H1 (cell line): ENCODE measurements at regions not wholly inside any gene's neighbourhood (a gene's known extent, or its start where the extent isn't known, plus 50 kb on each side); places are given as distances from the start of the nearest gene placed in this dataset.

Experiments used
- CTCF ChIA-PET: fragments of 300-600 bp; sonication (Branson Sonifier 250); formaldehyde crosslinking; loops from one replicate; lab custom pipeline; 2021; ENCODE audit not compliant: partially characterized antibody; lab: Charles Lee
- POLR2A ChIA-PET: fragments of 300-600 bp; sonication (Branson Sonifier 250); formaldehyde crosslinking; loops from one replicate; lab custom pipeline; 2021; ENCODE audit warnings: inconsistent platforms; ENCODE audit not compliant: partially characterized antibody; lab: Charles Lee
- DNase-seq, 2 experiments: peaks; one replicate each; pipeline versions ENCODE4 v3.0.0 to v3.0.0-alpha.2; 2010 to 2022; ENCODE audit warnings: low spot score in 2 of 2, low read depth in 1 of 2, mixed read lengths in 1 of 2
- FAIRE-seq: peaks from 2 replicates; lab custom pipeline; 2011; peaks lifted over from hg19 to GRCh38; lab: Jason Lieb, UNC
- H2AFZ ChIP-seq: 2 replicates; pipeline ENCODE4 v1.8.1; 2012; ENCODE audit warnings: low read length, inconsistent platforms
- H2AK5ac ChIP-seq: 2 replicates; pipeline ENCODE4 v1.6.1; 2013; ENCODE audit warnings: low read depth, low read length
- H2BK120ac ChIP-seq: replicated peaks from 2 replicates; pipeline ENCODE3; 2013; ENCODE audit warnings: low read depth, low read length, inconsistent platforms
- H2BK12ac ChIP-seq: 2 replicates; pipeline ENCODE4 v1.6.1; 2013; ENCODE audit warnings: low read depth, low read length
- H2BK15ac ChIP-seq: 2 replicates; pipeline ENCODE4 v1.6.1; 2013; ENCODE audit warnings: low read length
- H2BK20ac ChIP-seq: 2 replicates; pipeline ENCODE4 v1.6.1; 2013; ENCODE audit warnings: low read length
- H2BK5ac ChIP-seq: 2 replicates; pipeline ENCODE4 v1.6.1; 2013; ENCODE audit warnings: low read depth, low read length
- H3K14ac ChIP-seq: 2 replicates; pipeline ENCODE4 v1.6.1; 2013; ENCODE audit warnings: inconsistent platforms; ENCODE audit not compliant: insufficient read length
- H3K18ac ChIP-seq: 2 replicates; pipeline ENCODE4 v1.6.1; 2013; ENCODE audit warnings: low read length; ENCODE audit errors: extremely low read depth
- H3K23ac ChIP-seq: 2 replicates; pipeline ENCODE4 v1.6.1; 2013; ENCODE audit warnings: inconsistent platforms; ENCODE audit not compliant: insufficient read length
- H3K23me2 ChIP-seq: 2 replicates; pipeline ENCODE4 v1.6.1; 2013; ENCODE audit warnings: low read depth, low read length
- H3K27ac ChIP-seq: 2 replicates; pipeline ENCODE4 v1.6.1; 2011; ENCODE audit warnings: low read depth, low read length, inconsistent platforms
- H3K27me3 ChIP-seq, 4 experiments: replicated peaks in 1 of 4; 1 replicate in 1 of 4; 2 replicates in 3 of 4; pipeline versions ENCODE4 v1.6.1 to v1.8.1; 2011 to 2013; ENCODE audit warnings: low read length in 3 of 4, mild to moderate bottlenecking in 3 of 4, inconsistent platforms in 2 of 4, mixed read lengths in 2 of 4, moderate library complexity in 1 of 4; ENCODE audit not compliant: control insufficient read depth in 3 of 4, insufficient read depth in 3 of 4; ENCODE audit errors: extremely low read depth in 1 of 4
- H3K36me3 ChIP-seq, 4 experiments: 2 replicates each; pipeline versions ENCODE4 v1.6.1 to v1.8.1; 2011 to 2013; ENCODE audit warnings: mild to moderate bottlenecking in 4 of 4, low read length in 3 of 4, moderate library complexity in 2 of 4, control low read depth in 1 of 4, inconsistent platforms in 1 of 4; ENCODE audit not compliant: insufficient read depth in 4 of 4, control insufficient read depth in 2 of 4
- H3K4ac ChIP-seq: replicated peaks from 2 replicates; pipeline ENCODE3; 2013; ENCODE audit warnings: low read length, low read depth, mixed read lengths, inconsistent platforms; ENCODE audit not compliant: insufficient read length
- H3K4me1 ChIP-seq, 4 experiments: replicated peaks in 1 of 4; 1 replicate in 1 of 4; 2 replicates in 3 of 4; pipeline versions ENCODE4 v1.6.1 to v1.8.1; 2011 to 2013; ENCODE audit warnings: low read length in 3 of 4, inconsistent platforms in 2 of 4, mixed read lengths in 1 of 4; ENCODE audit not compliant: insufficient read depth in 4 of 4, control insufficient read depth in 3 of 4
- H3K4me2 ChIP-seq, 2 experiments: 2 replicates each; pipeline versions ENCODE4 v1.6.1 to v1.8.1; 2011 to 2013; ENCODE audit warnings: low read depth in 2 of 2, low read length in 2 of 2, control low read depth in 1 of 2, inconsistent platforms in 1 of 2, mild to moderate bottlenecking in 1 of 2; ENCODE audit not compliant: insufficient read depth in 1 of 2
- H3K4me3 ChIP-seq, 4 experiments: fragments of 200-600, 300-600 bp in 1 of 4; sonication (generic), shearing (Covaris generic), sonication (Bioruptor Twin) in 1 of 4; 2 replicates each; pipeline versions ENCODE4 v1.5.1 to v1.8.1; 2011 to 2016; ENCODE audit warnings: low read length in 4 of 4, low read depth in 3 of 4, control low read depth in 2 of 4, inconsistent platforms in 2 of 4, mild to moderate bottlenecking in 2 of 4, mixed read lengths in 1 of 4, moderate library complexity in 1 of 4; ENCODE audit not compliant: insufficient read depth in 2 of 4; ENCODE audit errors: extremely low read depth in 1 of 4
- H3K56ac ChIP-seq: replicated peaks from 2 replicates; pipeline ENCODE3; 2013; ENCODE audit warnings: low read depth, mild to moderate bottlenecking, mixed read lengths, low read length, inconsistent platforms; ENCODE audit not compliant: insufficient read length
- H3K79me1 ChIP-seq: 2 replicates; pipeline ENCODE4 v1.6.1; 2013; ENCODE audit warnings: low read depth, low read length, control low read depth
- H3K79me2 ChIP-seq, 2 experiments: 2 replicates each; pipeline versions ENCODE4 v1.6.1 to v1.8.1; 2012 to 2013; ENCODE audit warnings: low read length in 2 of 2, mild to moderate bottlenecking in 2 of 2, inconsistent platforms in 1 of 2; ENCODE audit not compliant: insufficient read depth in 2 of 2, control insufficient read depth in 1 of 2
- H3K9ac ChIP-seq, 4 experiments: replicated peaks in 1 of 4; 1 replicate in 1 of 4; 2 replicates in 3 of 4; pipeline versions ENCODE4 v1.6.1 to v1.8.1; 2011 to 2013; ENCODE audit warnings: low read depth in 3 of 4, low read length in 3 of 4, control low read depth in 2 of 4, mild to moderate bottlenecking in 2 of 4, moderate library complexity in 2 of 4, inconsistent platforms in 1 of 4; ENCODE audit errors: extremely low read depth in 1 of 4
- H3K9me3 ChIP-seq, 2 experiments: 2 replicates each; pipeline versions ENCODE4 v1.6.1 to v1.8.1; 2012 to 2013; ENCODE audit warnings: mild to moderate bottlenecking in 2 of 2, moderate library complexity in 2 of 2, control low read depth in 1 of 2, inconsistent platforms in 1 of 2, low read depth in 1 of 2, low read length in 1 of 2, mixed read lengths in 1 of 2; ENCODE audit not compliant: insufficient read depth in 2 of 2
- H4K20me1 ChIP-seq, 2 experiments: replicated peaks in 1 of 2; 2 replicates each; pipeline versions ENCODE3 to v1.8.1; 2011 to 2013; ENCODE audit warnings: inconsistent platforms in 2 of 2, low read length in 2 of 2, mild to moderate bottlenecking in 1 of 2; ENCODE audit not compliant: insufficient read depth in 2 of 2, control insufficient read depth in 1 of 2
- H4K5ac ChIP-seq: 2 replicates; pipeline ENCODE4 v1.6.1; 2013; ENCODE audit warnings: low read length, low read depth, mixed read lengths, inconsistent platforms; ENCODE audit not compliant: insufficient read length
- H4K8ac ChIP-seq: 2 replicates; pipeline ENCODE4 v1.8.0; 2013; ENCODE audit warnings: mild to moderate bottlenecking, moderate library complexity, low read length, inconsistent platforms; ENCODE audit not compliant: insufficient read depth; ENCODE audit errors: extremely low read depth
- H4K91ac ChIP-seq: replicated peaks from 2 replicates; pipeline ENCODE3; 2013; ENCODE audit warnings: low read length, mixed read lengths, inconsistent platforms; ENCODE audit not compliant: insufficient read length
- CREB1 ChIP-seq: IDR thresholded peaks from 2 replicates; pipeline ENCODE4 v1.6.1; 2012; ENCODE audit warnings: inconsistent platforms
- JUND ChIP-seq: IDR thresholded peaks from 2 replicates; pipeline ENCODE4 v1.6.1; 2011; ENCODE audit warnings: mild to moderate bottlenecking, improper control_type of control experiment, low read length
- POLR2A ChIP-seq, 2 experiments: IDR thresholded peaks; 1 replicate in 1 of 2; 2 replicates in 1 of 2; pipeline ENCODE4 v1.6.1; 2011; ENCODE audit warnings: low read depth in 2 of 2, low read length in 2 of 2, mild to moderate bottlenecking in 2 of 2; ENCODE audit errors: control extremely low read depth in 1 of 2
- POLR2AphosphoS5 ChIP-seq: IDR thresholded peaks from 2 replicates; pipeline ENCODE4 v1.6.1; 2011; ENCODE audit warnings: low read depth, low read length
- POU5F1 ChIP-seq: IDR thresholded peaks from 2 replicates; pipeline ENCODE4 v1.6.1; 2011; ENCODE audit warnings: low read depth, mild to moderate bottlenecking, low read length, moderate library complexity
- RFX5 ChIP-seq: IDR thresholded peaks from 2 replicates; pipeline ENCODE4 v1.6.1; 2011; ENCODE audit warnings: low read depth, low read length, improper control_type of control experiment, borderline replicate concordance
- RXRA ChIP-seq: IDR thresholded peaks from 2 replicates; pipeline ENCODE4 v1.6.1; 2011; ENCODE audit warnings: low read depth, mild to moderate bottlenecking, low read length, moderate library complexity; ENCODE audit not compliant: insufficient read depth
- SIX5 ChIP-seq: IDR thresholded peaks from 2 replicates; pipeline ENCODE4 v1.6.1; 2011; ENCODE audit warnings: mild to moderate bottlenecking, low read depth, low read length
- SP4 ChIP-seq: IDR thresholded peaks from 2 replicates; pipeline ENCODE4 v1.6.1; 2012; ENCODE audit warnings: low read length, inconsistent platforms
- TEAD4 ChIP-seq: IDR thresholded peaks from 2 replicates; pipeline ENCODE4 v1.6.1; 2012; ENCODE audit warnings: low read depth, low read length, inconsistent platforms, mixed read lengths
- TF ChIP-seq, protein P1 (sequence below): IDR thresholded peaks from 2 replicates; pipeline ENCODE4 v1.6.1; 2012; ENCODE audit warnings: low read length, inconsistent platforms
- TF ChIP-seq, protein P2 (sequence below): IDR thresholded peaks from 2 replicates; pipeline ENCODE4 v1.6.1; 2012; ENCODE audit warnings: inconsistent platforms
- TF ChIP-seq, protein P3 (sequence below), 3 experiments: IDR thresholded peaks; 1 replicate in 2 of 3; 2 replicates in 1 of 3; pipeline versions ENCODE4 v1.5.1 to v1.6.1; 2011; ENCODE audit warnings: low read length in 3 of 3, mild to moderate bottlenecking in 3 of 3, inconsistent platforms in 2 of 3, low read depth in 1 of 3, moderate library complexity in 1 of 3; ENCODE audit not compliant: insufficient read depth in 1 of 3; ENCODE audit errors: control extremely low read depth in 1 of 3

DNA sequence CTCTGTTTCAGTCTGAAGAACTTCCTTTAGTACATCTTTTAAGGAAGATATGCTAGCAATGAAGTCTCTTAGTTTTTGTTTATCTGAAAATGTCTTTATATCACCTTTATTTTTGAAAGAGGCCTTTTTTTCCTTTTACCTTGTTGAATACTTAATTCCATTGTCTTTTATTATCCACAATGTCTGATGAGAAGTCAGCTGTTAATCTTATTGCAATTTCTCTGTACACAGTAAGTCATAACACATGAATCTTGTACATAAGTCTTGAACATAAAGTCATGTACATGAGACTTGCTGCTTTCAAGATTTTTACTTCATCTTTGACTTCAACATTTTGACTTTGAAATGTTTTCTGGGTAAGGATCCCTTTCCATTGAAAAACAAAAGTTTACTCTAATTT, 424.3 kb upstream of the ATP10A start:
- no peaks in the 10 kb centered on the region for H3K79me2 ChIP-seq
- no peak overlapping the region for H3K4ac ChIP-seq
- peaks cover 0 to 4% (median 0%) of the 10 kb centered on the region in 4 experiments; a peak in 1 of 8 replicates for H3K36me3 ChIP-seq
- no peak overlapping the region for H3K4me3 ChIP-seq
- H3K27me3 ChIP-seq: no peaks in the 10 kb centered on the region
- no peaks in the 10 kb centered on the region for H3K23me2 ChIP-seq
- no peak overlapping the region for H3K27ac ChIP-seq
- no peak overlapping the region for H2BK12ac ChIP-seq
- no peak overlapping the region for H2BK15ac ChIP-seq
- H3K4me1 ChIP-seq: no peaks in the 10 kb centered on the region
- no peak overlapping the region for H3K4me2 ChIP-seq
- H2AK5ac ChIP-seq: no peak overlapping the region
- no peaks in the 10 kb centered on the region for H4K20me1 ChIP-seq
- H4K8ac ChIP-seq: no peak overlapping the region
- no peak overlapping the region for H2AFZ ChIP-seq
- H2BK20ac ChIP-seq: no peak overlapping the region
- no peak overlapping the region for H4K91ac ChIP-seq
- H3K18ac ChIP-seq: no peak overlapping the region
- H2BK5ac ChIP-seq: no peak overlapping the region
- no peak overlapping the region for H3K14ac ChIP-seq
- no peak overlapping the region for H2BK120ac ChIP-seq
- H4K5ac ChIP-seq: no peak overlapping the region
- H3K56ac ChIP-seq: no peak overlapping the region
- ChIA-PET POLR2A (no interaction called here), CTCF (no interaction called here)
- no peak for FAIRE-seq
- H3K79me1 ChIP-seq: no peaks in the 10 kb centered on the region
- DNase-seq: no peak
- no peak overlapping the region for H3K23ac ChIP-seq
- no peak overlapping the region for H3K9ac ChIP-seq
- peaks cover 14 to 21% of the 10 kb centered on the region in 2 experiments for H3K9me3 ChIP-seq
- TF ChIP-seq SIX5 (no peak), POU5F1 (no peak), CREB1 (no peak), RFX5 (no peak), SP4 (no peak), POLR2A (IDR thresholded peaks at IDR 0.05; ENCODE audit: control extremely low read depth in 1 of 2, low read depth in 2 of 2, low read length in 2 of 2) (no peak), JUND (no peak), RXRA (no peak), POLR2AphosphoS5 (no peak), TEAD4 (no peak)
- TF ChIP-seq, protein P1, sequence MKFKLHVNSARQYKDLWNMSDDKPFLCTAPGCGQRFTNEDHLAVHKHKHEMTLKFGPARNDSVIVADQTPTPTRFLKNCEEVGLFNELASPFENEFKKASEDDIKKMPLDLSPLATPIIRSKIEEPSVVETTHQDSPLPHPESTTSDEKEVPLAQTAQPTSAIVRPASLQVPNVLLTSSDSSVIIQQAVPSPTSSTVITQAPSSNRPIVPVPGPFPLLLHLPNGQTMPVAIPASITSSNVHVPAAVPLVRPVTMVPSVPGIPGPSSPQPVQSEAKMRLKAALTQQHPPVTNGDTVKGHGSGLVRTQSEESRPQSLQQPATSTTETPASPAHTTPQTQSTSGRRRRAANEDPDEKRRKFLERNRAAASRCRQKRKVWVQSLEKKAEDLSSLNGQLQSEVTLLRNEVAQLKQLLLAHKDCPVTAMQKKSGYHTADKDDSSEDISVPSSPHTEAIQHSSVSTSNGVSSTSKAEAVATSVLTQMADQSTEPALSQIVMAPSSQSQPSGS: no peak
- TF ChIP-seq, protein P2, sequence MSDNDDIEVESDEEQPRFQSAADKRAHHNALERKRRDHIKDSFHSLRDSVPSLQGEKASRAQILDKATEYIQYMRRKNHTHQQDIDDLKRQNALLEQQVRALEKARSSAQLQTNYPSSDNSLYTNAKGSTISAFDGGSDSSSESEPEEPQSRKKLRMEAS: no peak
- TF ChIP-seq, protein P3, sequence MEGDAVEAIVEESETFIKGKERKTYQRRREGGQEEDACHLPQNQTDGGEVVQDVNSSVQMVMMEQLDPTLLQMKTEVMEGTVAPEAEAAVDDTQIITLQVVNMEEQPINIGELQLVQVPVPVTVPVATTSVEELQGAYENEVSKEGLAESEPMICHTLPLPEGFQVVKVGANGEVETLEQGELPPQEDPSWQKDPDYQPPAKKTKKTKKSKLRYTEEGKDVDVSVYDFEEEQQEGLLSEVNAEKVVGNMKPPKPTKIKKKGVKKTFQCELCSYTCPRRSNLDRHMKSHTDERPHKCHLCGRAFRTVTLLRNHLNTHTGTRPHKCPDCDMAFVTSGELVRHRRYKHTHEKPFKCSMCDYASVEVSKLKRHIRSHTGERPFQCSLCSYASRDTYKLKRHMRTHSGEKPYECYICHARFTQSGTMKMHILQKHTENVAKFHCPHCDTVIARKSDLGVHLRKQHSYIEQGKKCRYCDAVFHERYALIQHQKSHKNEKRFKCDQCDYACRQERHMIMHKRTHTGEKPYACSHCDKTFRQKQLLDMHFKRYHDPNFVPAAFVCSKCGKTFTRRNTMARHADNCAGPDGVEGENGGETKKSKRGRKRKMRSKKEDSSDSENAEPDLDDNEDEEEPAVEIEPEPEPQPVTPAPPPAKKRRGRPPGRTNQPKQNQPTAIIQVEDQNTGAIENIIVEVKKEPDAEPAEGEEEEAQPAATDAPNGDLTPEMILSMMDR (IDR thresholded peaks at IDR 0.05; ENCODE audit: control extremely low read depth in 1 of 3, insufficient read depth in 1 of 3, low read depth in 1 of 3, low read length in 3 of 3): no peak
